HEK293T (cell line): ENCODE measurements at regions not wholly inside any gene's neighbourhood (a gene's known extent, or its start where the extent isn't known, plus 50 kb on each side); places are given as distances from the start of the nearest gene placed in this dataset.

Experiments used
- ARNT ChIP-seq: fragments of 450-650 bp; IDR thresholded peaks from 2 replicates; pipeline ENCODE4 v1.6.1; 2017; ENCODE audit warnings: mild to moderate bottlenecking
- BHLHE40 ChIP-seq: fragments of 450-650 bp; IDR thresholded peaks from 2 replicates; pipeline ENCODE4 v1.6.1; 2016; ENCODE audit warnings: mild to moderate bottlenecking, moderate library complexity, borderline replicate concordance
- ELF4 ChIP-seq: fragments of 450-650 bp; IDR thresholded peaks from 2 replicates; pipeline ENCODE4 v1.6.1; 2017; ENCODE audit warnings: antibody characterized with exemption
- FOXK2 ChIP-seq: fragments of 450-650 bp; IDR thresholded peaks from 2 replicates; pipeline ENCODE4 v1.6.1; 2016; ENCODE audit warnings: mild to moderate bottlenecking
- L3MBTL2 ChIP-seq: fragments of 450-650 bp; conservative IDR thresholded peaks from 2 replicates; pipeline ENCODE4 v1.6.1; 2016; ENCODE audit warnings: mild to moderate bottlenecking

DNA sequence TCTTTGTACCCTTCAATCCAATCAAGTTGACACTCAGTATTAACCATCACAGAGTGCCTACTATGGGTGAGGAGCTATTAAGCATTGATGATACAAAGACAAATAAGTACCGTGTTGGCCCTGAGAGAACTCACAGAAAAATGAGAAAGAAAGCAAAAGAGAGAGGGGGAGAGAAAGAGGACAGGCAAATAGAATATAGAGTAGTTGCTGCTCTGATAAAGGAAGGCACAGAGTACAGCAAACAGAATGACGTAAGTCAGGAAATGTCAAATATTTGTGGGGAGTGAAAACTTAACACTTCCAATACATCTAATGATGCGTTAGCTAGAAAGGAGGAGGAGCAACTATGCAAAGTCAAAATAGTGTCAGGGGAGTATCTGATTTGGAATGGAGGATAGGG is 320.6 kb upstream of the KCNH8 start:
- TF ChIP-seq L3MBTL2 (no peak), BHLHE40 (no peak), ARNT (no peak), FOXK2 (no peak), ELF4 (no peak)
